ENCODE measurements at regions not wholly inside any gene's neighbourhood (a gene's known extent, or its start where the extent isn't known, plus 50 kb on each side); places are given as distances from the start of the nearest gene placed in this dataset.

DNA sequence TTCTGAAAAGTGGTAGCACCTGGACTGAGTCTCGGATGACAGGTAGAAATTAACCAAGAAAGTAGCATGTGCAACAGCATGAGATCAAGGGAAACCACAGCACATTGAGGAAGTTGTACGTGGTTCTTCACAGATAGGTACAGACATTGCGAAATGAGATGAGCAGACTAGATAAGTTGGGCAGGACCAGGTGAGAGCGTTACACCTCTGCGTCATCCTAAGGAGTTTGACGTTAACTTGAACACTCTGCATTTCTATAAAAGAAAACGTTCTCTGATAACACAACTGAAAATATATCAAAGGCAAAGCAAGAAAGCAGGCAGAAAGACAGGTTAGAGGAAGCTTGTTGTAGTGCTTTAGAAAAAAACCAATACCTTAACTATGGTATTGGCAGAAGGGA is 98.5 kb upstream of the RASSF8 start:
- Mint-ChIP-seq H3K27ac (ENCODE audit: unreplicated experiment) (no peak overlapping the region), H3K9me3 (ENCODE audit: unreplicated experiment) (no peaks in the 10 kb centered on the region), H3K4me3 (ENCODE audit: unreplicated experiment) (no peak overlapping the region), H3K36me3 (ENCODE audit: insufficient read depth, unreplicated experiment) (no peaks in the 10 kb centered on the region), H3K4me1 (ENCODE audit: low read depth, unreplicated experiment) (peaks cover 16% of the 10 kb centered on the region), H3K27me3 (ENCODE audit: insufficient read depth, unreplicated experiment) (no peaks in the 10 kb centered on the region)
- intact Hi-C loops (cut with micrococcal nuclease; ENCODE audit: unreplicated experiment) = no loop called here
- Histone ChIP-seq H3K4me1 (peaks cover 25% of the 10 kb centered on the region), H3K36me3 (ENCODE audit: control insufficient read depth, insufficient read depth, low read length) (no peaks in the 10 kb centered on the region), H3K4me3 (ENCODE audit: low read depth, low read length) (no peak overlapping the region), H3K27me3 (replicated peaks; ENCODE audit: control insufficient read depth, insufficient read depth, low read length) (no peaks in the 10 kb centered on the region), H3K9me3 (no peaks in the 10 kb centered on the region)
- no TSS peak for BruUV-seq (replicated peaks)
- POLR2A ChIA-PET = no interaction called here
- DNase-seq = no peak
- TF ChIP-seq, protein P1, sequence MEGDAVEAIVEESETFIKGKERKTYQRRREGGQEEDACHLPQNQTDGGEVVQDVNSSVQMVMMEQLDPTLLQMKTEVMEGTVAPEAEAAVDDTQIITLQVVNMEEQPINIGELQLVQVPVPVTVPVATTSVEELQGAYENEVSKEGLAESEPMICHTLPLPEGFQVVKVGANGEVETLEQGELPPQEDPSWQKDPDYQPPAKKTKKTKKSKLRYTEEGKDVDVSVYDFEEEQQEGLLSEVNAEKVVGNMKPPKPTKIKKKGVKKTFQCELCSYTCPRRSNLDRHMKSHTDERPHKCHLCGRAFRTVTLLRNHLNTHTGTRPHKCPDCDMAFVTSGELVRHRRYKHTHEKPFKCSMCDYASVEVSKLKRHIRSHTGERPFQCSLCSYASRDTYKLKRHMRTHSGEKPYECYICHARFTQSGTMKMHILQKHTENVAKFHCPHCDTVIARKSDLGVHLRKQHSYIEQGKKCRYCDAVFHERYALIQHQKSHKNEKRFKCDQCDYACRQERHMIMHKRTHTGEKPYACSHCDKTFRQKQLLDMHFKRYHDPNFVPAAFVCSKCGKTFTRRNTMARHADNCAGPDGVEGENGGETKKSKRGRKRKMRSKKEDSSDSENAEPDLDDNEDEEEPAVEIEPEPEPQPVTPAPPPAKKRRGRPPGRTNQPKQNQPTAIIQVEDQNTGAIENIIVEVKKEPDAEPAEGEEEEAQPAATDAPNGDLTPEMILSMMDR (IDR thresholded peaks at IDR 0.05; ENCODE audit: insufficient read depth in 1 of 2, low read depth in 1 of 2, low read length in 1 of 2, severe bottlenecking in 1 of 2, unreplicated experiment in 1 of 2) = no peak
- CTCF ChIA-PET = no interaction called here

GRCh38 chr12:25861226-25861625 is 97.3 kb upstream of the RASSF8 start:
- ChIA-PET CTCF (no interaction called here), POLR2A (no interaction called here)
- Mint-ChIP-seq H3K9me3 (ENCODE audit: unreplicated experiment) (no peaks in the 10 kb centered on the region), H3K27me3 (ENCODE audit: insufficient read depth, unreplicated experiment) (no peaks in the 10 kb centered on the region), H3K27ac (ENCODE audit: unreplicated experiment) (no peak overlapping the region), H3K4me3 (ENCODE audit: unreplicated experiment) (no peak overlapping the region), H3K4me1 (ENCODE audit: low read depth, unreplicated experiment) (peaks cover 19% of the 10 kb centered on the region), H3K36me3 (ENCODE audit: insufficient read depth, unreplicated experiment) (no peaks in the 10 kb centered on the region)
- intact Hi-C loops (cut with micrococcal nuclease; ENCODE audit: unreplicated experiment) = no loop called here
- TF ChIP-seq, protein P1 (IDR thresholded peaks at IDR 0.05; ENCODE audit: insufficient read depth in 1 of 2, low read depth in 1 of 2, low read length in 1 of 2, severe bottlenecking in 1 of 2, unreplicated experiment in 1 of 2) = no peak
- no peak overlapping the region for H3K4me3 ChIP-seq (ENCODE audit: low read depth, low read length)
- peaks cover 34% of the 10 kb centered on the region for H3K4me1 ChIP-seq
- no peaks in the 10 kb centered on the region for H3K36me3 ChIP-seq (ENCODE audit: control insufficient read depth, insufficient read depth, low read length)
- no peak for DNase-seq
- BruUV-seq (replicated peaks) = no TSS peak
- no peaks in the 10 kb centered on the region for H3K27me3 ChIP-seq (replicated peaks; ENCODE audit: control insufficient read depth, insufficient read depth, low read length)
- H3K9me3 ChIP-seq = no peaks in the 10 kb centered on the region

DNA sequence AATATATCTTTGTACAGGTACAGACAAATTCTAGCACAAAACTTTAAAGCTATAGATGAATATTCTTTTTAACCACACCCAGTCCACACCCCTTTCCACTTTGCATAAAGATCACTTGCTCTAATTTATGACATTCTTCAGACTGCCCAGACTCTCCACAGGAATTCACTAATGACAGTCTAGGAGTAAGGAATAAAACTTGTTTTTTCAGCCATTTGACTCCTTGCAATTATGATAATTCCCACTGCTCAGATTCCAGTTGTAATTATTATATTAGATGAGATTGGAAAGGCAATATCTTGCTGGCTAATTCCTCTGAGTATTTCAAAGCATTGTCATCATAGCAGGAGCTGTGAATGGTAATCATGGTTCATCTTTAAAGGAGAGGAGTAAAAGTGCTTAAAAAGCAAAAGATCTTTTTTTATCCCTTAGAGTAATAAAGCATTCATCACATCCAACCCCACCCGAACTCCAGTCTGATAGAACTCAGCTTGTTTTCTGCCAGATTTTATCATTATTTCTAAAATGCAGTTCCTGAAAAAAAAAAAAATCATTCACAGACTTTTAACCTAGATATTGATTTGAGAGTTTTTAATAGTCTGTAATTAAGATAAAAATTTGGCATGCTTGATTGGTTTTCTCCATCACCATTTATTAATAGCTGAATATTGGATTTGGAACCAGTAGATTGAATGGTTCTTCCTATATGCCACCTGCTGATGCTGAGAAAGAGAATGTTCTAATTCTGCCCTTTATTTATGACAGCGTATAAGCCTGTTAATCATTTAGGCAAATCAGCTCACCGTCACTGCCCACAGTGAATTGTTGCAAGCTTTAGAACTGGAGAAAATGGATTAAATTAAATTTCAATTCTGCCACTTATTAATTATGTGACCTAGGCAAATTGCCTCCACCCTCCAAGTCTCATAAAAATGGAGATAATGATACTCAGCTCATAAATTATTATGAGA is 93.9 kb upstream of the RASSF8 start:
- intact Hi-C loops (cut with micrococcal nuclease; ENCODE audit: unreplicated experiment) = no loop called here
- peaks cover 5% of the 10 kb centered on the region; the same call in 1 of the 2 replicates for H3K9me3 ChIP-seq
- no peaks in the 10 kb centered on the region for H3K36me3 ChIP-seq (ENCODE audit: control insufficient read depth, insufficient read depth, low read length)
- Mint-ChIP-seq H3K4me3 (ENCODE audit: unreplicated experiment) (no peak overlapping the region), H3K27ac (ENCODE audit: unreplicated experiment) (no peak overlapping the region), H3K4me1 (ENCODE audit: low read depth, unreplicated experiment) (peaks cover 34% of the 10 kb centered on the region), H3K9me3 (ENCODE audit: unreplicated experiment) (peaks cover 10% of the 10 kb centered on the region), H3K36me3 (ENCODE audit: insufficient read depth, unreplicated experiment) (no peaks in the 10 kb centered on the region), H3K27me3 (ENCODE audit: insufficient read depth, unreplicated experiment) (no peaks in the 10 kb centered on the region)
- CTCF ChIA-PET = interaction anchor here (0.5 to 0.6 kb wide), 2 partner anchors 17 to 772 kb away, joined by 3 read pairs; no protein-coding TSS in a partner anchor
- peaks cover 49% of the 10 kb centered on the region for H3K4me1 ChIP-seq
- BruUV-seq (replicated peaks) = no TSS peak
- no peak overlapping the region for H3K4me3 ChIP-seq (ENCODE audit: low read depth, low read length)
- POLR2A ChIA-PET = interaction anchor here (0.5 kb wide), 1 partner anchor 150 kb away, joined by 3 read pairs; no protein-coding TSS in a partner anchor
- TF ChIP-seq, protein P1 (IDR thresholded peaks at IDR 0.05; ENCODE audit: insufficient read depth in 1 of 2, low read depth in 1 of 2, low read length in 1 of 2, severe bottlenecking in 1 of 2, unreplicated experiment in 1 of 2) = no peak
- no peak for DNase-seq
- no peaks in the 10 kb centered on the region for H3K27me3 ChIP-seq (replicated peaks; ENCODE audit: control insufficient read depth, insufficient read depth, low read length)
